HK-2 (cell line): ENCODE measurements at regions not wholly inside any gene's neighbourhood (a gene's known extent, or its start where the extent isn't known, plus 50 kb on each side); places are given as distances from the start of the nearest gene placed in this dataset.
"Not testable (repeated sequence)": the region's sequence is repeated elsewhere in the genome, so short reads cannot be mapped to it uniquely, and the experiment has no call there.

Experiments used
- DNase-seq: peaks from one replicate; pipeline ENCODE4 v3.0.0-alpha.2; 2018; ENCODE audit not compliant: unreplicated experiment

DNA sequence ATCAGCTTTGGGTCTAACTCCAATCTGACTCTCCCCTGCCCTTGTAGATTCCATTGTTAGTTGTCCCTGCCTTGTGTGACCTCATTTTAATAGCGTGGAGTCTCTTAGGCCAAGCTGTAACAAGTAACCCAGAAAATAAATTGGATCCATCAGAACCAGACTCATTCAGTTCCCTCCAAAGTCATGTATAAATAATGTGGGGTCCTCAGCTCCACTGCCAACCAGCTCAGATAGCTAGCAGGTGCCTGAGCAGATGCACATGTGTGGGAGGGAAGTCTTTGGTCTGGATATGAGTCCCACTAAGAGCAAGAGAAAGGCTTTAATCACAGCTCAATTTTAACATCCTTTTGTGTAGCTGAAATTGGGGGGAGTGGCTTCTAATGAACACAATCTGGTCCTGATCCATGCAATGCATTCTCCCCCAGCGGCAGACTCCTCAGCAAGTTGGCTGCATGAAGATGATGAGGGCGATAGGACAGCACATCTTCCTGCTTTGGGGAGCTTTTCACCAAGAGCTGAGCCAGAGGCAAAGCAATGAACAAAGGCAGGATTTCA lies 151.6 kb downstream of the ABCC12 start:
- DNase-seq, result no peak

DNA sequence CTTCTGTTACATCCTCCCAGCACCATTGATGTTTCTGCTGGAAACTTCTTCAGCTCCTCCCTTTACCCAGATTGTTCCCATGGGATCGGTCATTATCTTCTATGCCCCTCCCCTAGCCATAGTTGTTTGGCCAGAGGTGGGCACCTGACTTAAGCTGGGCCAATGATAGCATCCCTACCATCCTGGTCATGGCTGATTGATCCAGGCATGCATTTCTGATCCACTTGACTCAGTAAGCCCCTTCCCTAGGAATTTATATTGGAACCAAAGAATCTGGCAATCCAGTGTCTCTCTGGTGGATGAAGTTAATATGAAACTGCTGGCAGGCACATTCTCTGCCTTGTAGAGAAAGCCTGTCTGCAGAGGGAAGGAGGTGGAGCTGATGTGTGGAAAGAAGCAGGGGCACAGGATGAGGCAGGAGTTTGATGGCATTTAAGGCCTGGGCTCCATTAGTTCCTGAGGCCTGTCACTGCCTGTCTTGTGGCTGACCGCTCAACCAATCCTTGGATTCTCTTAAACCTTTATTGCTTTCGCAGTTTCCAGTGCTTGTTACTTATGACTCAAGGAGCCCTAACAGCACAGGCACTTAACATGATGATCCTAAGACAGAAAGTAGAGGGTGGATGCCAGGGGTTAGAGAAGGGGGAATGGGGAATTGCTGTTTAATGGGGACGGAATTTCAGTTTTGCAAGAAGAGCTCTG lies 152.4 kb downstream of the ABCC12 start:
- DNase-seq, result peak; percentile 84

DNA sequence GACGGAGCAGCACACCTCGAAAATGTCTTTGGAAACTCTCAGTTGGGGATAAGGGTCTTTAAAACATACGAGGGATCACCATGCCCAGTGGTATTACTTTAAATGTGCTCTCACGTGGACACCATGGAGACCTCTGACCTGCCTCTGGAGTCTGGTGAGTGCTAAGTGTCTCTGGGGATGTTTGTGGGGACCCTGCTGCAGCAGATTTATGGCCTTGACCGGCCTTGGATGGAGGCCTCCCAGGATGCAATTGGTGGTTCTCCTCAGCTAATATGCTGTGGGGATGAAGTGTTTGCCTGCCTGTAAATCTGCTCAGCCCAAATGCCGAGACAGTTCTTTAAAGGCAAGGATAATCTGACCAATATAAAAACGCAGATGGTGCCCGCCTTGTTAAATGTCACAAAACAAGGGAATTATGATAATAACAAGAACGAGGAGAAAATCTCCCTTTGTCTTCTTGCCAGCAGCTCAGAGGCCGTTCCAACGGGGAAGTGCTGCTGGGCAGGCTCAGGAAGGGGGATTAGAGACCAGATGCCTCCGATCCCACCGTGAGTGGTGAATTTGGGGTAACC lies 154.4 kb downstream of the ABCC12 start:
- DNase-seq, result no peak

DNA sequence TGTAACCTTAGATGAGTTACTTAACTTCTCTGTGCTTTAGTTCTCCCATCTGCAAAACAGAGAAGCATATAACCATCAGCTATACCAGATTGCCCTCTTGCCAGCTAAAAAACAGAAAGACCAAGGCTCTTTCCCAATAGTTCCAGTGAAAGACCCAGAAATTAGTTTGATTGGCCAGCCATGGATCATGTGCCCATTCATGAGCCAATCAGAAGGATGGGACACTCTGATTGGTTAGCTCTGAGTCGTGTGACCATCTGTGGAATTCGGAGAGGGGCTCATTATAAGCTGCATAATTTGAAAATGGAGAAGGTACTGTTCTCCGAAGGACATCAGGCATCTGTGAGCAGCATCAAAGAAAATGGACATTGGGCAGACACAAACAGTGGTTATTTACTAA lies 155.2 kb downstream of the ABCC12 start:
- no peak for DNase-seq

DNA sequence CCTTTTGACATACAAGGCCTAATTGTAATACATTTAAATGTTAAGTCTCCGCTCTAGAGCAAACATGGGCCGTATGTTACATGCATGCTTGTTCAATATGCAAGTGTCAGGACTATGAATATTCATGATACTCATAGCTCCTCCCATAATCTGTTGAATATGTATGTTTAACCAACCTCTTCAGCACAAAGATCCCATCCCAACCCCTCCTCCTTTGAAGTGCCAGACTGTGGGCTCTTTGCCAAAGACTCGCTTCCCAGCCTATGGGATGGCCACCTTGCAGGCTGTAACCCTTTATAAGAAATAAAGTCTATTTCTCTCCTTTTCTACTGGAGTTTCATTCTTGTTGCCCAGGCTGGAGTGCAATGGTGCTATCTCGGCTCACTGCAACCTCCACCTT lies 156.2 kb downstream of the ABCC12 start:
- DNase-seq, result no peak

DNA sequence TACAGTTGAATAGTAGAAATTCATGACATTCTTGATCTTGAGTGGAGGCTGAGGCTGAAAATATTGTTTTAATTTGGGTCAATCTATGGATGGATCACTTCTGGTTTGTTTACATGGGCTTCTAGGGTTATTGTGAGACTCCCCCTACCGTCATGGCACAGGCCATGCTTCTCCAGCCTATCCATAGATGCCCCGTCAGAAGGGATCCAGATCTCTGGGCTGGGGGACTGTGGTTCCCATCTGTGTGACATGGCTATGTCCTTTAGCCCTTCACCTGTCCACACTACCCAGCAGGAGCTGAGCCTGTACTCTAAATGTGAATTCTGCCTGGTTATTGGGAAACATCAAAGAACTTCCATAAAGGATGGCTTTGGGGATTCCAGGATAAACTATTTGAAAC lies 160.4 kb downstream of the ABCC12 start:
- DNase-seq, result no peak

DNA sequence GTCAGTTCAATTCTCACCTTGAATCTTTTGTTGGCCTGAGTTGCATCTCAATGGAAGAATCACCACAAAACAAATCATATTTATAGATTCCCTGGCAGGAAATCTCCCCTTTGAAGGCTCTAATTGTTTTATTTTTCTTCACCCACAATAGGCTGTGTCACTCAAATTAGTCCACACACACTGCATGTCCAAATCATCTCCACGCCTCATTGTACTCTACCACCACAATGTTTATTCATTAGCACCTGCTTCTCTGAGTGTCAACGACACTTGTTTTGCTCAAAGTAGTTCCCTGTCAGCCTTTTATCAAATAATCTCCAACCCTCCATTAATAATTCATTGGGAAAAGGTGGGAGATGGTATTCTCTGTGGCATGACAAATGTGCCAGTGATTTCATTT lies 164.3 kb downstream of the ABCC12 start:
- no peak for DNase-seq

DNA sequence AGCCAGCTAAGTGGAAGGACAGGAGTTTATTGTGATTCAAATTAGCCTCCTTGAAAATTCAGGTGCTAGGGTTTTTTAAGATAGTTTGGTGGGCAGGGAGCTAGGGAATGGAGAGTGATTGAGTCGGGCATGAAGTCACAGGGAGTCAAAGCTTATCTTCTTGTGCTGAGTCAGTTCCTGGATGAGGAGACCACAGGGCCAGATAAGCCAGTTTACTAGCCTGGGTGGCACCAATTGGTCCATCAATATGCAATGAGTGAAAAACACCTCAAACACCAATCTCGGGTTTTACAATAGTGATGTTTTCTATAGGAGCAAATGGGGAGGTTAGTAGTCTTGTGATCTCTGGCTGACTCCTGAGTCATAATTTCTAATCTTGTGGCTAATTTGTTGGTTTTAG lies 165.1 kb downstream of the ABCC12 start:
- no peak for DNase-seq

DNA sequence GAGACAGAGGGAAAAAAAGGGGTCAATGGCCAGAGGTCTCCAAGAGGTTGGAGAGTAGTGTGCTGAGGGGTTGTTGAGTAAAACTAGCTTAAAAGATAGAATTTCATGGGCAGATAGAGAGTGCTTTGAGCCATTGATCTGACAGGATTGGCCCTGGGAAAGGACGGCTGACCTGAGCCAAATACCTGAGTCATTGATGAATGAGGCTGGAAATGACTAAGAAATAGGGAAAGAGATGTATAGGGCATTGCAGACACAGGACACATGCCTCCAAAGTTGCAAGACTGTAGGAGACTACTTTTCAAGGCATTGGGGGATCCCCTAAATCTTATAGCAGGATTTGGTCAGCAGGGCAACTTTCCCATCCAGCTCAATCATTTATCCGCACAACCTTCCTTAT lies 168.7 kb downstream of the ABCC12 start:
- DNase-seq, result no peak

DNA sequence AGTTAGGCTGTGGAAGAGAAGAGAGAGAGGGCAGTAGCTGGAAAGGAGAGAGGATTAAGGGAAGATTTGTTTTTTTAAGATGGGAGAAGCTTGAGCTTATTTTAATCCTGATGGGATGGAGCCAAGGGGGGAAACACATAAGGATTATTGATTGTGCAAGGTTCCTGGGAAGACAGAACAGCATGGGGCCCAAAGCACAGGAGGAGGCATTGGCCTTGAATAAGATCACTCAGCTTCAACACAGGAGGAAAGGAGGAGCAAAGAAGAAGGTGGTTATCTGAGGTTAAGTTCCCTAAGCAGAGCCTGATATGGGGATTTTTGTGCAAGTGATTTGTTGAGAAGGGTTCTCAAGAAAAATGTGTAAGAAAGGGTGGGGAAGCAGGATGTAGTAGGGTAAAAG lies 169.8 kb downstream of the ABCC12 start:
- no peak for DNase-seq

DNA sequence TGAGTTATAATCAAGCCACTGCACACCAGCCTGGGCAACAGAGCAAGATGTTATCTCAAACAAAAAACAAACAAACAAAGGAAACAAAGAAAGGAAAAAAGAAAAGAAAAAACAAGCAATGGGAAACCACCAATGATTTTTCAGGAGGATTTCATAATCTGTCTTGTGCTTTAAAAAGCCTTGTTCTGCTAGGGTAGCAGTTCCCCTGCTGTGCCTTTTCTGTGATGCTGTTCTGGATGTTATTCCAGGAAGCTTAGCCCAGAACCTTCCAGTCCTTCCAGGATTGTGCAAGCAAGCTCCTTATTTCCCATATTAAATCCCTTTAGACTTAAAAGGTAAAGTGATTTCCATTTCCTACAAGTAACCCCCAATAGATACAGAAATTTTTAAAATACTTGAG lies 171.1 kb downstream of the ABCC12 start:
- no peak for DNase-seq

DNA sequence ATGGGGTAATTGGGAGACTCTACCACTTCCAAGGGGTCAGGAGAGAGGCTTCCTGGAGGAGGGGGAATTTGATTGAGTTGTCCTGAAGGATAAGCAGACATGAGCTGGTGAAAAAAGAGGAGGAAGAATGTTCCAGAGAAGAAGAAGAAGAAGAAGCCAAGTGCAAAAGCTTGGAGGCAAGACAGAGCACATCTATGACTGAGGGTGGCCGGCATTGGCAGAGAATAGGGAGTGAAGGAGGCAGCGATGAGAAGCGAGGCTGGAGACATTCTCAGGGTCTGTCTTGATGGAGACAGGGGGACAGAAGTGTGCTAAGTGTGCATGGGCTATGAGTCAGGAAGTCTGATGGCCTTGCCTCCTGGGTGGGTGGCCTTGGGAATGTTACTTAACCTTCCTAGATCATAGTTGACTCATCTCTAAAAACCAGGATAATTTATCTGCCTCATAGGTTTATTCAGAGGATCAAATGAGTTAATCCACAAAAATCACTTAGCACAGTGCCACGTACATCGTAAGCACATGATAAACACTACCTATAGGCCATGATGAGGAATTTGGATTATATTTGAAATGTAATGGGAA lies 171.7 kb downstream of the ABCC12 start:
- no peak for DNase-seq

DNA sequence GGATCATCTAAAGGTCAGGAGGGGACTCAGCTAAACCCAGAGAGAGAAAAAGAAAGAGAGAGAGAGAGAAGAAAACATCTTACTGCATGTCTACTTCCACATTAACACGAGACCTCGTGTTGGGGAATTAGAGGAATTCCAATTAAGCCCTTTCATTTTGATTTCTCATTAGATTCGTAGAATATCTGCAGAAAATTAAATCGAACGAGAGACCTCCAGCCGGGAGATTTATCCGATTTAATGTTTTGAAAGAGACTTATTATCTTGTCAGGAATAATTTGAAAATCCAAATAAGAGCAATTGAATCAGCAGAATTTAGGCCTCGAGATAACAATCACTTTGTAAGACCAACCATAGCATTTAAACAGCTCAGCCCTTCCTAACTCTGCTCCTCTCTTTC lies 175.6 kb downstream of the ABCC12 start:
- DNase-seq, result no peak

DNA sequence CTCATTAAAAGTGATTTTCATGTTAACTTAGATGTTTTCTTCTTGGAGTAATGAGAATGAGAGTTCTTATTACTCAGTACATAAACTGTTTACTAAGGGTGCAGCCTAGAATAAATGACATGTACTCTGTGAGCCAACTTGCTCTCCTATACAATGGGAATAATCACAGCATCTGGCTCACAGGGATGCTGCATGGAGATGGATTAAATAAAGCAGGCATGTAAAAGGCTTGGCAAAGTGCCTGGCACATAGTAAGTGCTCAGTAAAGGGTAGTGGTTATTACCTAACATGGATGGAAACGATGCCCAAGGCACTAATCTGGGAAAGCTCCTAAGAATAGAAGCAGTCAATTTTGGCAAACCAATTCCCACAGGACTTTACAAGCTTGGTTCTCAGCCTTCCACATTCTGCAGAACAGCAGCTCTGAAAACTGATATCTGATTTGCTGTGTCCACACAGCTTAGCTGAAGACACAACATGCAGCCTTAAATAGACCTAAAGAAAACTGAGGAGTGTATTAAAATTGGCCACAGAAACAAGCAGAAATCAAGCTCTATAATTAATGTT lies 176.1 kb downstream of the ABCC12 start:
- no peak for DNase-seq

DNA sequence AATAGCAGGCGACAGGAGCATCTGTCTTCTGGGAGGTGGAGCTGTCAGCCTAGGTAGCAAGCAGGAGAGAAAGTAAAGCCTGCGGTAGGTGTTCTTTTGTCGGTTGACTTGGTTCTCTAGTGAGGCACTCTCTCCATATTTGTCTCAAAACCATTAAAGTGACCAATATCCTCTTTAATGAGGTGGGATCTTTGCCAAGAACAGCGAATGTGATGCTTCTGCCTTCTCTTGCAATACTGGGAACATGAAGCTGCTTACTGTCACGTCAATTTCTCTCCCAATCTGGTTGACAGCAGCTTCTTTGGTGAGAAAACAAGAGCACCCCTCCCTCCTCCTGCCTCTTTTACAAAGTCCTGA lies 176.7 kb downstream of the ABCC12 start:
- DNase-seq, result no peak

DNA sequence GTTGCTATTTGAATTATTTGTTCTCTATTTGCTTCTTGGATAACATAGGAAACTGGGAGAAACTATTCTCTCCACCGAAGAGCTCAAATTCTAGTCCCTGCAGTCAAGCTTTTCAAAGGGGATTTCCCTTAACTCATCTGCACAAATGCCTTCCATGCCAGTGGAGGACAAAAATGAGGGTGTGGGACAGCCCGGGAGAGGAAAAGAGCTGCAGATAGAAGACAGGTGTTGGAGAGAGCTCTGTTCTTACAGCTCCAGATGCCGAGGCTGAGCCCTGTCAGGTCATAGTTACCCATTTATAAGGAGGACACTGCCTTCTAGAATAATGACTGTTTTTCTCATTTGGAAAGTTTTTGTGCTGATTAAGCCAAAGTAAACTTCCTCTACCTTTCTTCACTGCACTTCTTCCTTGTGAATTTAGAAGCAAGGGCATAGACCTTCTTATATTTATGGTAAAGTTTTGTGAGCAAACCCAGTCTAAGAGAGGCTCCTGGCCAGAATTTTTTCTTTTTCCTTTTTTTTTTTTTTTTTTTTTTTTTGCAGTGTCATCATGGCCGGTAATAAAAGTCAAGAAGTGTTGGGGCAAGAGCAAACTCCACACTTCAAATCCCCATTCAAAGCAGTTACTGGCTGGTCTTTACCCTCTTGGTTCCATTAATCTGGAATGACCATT lies 177.2 kb downstream of the ABCC12 start:
- no peak for DNase-seq

DNA sequence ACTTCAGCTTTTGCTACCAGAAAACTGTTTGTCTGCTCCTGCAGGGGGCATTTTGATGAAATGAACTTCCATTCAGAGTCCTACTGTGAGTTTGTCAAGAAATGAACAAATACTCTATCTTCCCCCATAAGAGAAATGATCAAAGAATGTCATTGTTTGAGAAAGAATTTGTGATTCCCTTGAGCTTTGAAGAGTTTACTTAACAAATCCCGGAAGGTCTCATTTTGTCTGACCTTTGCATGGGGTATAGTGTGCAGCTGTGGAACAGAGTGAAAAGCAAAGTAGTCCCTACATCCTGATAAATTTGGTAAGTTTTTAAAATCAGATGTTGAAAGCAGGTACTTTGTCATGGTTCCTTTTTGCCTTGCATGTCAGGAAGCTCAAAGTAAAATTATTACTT lies 178.0 kb downstream of the ABCC12 start:
- no peak for DNase-seq

DNA sequence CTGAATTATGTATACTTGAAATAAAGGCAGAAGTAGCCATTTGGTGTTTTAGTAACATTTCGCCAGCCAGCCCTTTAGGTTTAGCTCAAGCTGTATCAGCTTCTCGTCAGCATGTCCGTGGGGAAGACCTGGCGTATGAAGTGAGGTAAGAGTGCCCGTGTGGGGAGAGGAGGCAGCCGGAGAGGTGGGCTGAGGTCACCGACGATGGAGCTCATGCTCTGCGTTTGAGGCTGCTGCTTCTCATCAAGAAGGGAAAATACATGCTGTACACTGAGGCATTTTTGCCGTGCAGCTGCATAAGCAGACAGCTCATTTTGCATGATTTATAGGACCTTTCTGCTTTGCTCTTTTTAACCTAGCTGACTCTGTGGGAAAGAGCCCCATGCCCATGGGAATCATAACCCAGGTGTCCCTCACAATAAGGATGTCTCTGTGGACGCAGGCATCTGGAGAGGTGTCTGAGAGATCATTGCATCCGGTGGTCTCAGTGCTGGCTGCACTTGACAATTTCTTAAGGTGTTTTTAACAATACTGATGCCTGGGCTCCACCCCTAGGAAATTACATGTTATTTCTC lies 179.1 kb downstream of the ABCC12 start:
- no peak for DNase-seq

DNA sequence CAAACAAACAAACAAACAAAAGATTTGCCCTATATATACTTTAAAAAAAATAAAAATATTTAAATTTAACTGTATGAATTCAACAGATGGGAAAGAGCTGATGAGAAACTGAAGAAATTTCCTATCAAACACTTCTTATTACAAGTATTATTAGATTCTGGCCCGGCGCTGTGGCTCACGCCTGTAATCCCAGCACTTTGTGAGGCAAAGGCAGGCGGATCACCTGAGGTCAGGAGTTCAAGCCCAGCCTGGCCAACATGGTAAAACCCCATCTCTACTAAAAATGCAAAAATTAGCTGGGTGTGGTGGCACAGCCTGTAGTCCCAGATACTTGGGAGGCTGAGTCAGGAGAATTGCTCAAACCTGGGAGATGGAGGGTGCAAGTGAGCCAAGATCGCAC lies 180.8 kb downstream of the ABCC12 start:
- not testable (repeated sequence) for DNase-seq

DNA sequence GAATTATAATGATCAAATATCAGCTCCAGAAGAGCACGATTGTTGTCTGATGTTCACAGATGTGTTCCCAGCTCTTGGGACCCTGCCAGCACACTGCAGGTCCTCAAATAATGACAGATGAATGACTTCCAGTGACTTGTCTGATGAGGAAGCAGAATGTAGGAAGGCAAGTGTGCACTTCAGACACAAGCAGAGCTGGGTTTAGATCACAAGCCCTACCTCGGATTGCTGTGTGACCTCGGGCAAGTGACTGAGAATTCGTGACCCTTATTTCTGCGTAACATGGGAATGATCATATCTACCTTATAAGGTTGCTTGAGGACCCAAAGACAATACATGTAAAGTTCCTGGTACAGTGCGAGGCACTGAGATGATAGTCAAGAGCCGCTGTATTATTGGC lies 182.2 kb downstream of the ABCC12 start:
- DNase-seq, result no peak

DNA sequence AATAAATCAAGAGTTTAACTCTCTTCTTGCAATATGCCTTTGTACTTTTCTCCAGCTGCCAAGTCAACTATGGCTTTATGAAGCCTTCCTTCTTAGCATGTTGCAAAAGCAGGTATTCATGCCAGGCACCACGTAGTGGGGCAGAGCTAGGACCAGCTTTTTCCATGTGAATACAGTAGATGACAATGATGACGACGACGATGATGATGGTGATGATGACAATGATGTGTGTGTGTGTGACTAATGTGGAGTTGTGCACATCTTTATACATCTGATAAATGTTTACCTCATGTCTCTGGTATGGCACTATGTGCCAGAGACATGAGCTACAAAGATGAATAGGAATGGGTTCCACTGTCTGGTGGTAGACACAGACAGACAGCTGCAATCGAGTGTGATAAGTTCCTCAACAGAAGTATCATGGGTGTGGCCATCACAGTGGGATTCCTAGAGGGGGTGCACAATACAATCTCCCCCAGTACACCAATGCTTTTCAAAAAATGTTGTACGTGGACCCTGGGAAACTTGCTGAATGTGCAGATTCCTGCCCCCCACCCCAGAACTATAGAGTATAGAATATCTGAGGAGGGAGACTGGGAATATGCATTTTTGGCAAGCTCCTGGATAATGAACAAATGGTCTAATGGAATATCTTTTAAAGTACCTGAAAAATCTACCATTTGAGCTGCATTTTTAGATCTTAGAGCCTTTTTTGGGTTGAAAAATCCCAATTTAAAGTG lies 183.4 kb downstream of the ABCC12 start:
- DNase-seq, result no peak

DNA sequence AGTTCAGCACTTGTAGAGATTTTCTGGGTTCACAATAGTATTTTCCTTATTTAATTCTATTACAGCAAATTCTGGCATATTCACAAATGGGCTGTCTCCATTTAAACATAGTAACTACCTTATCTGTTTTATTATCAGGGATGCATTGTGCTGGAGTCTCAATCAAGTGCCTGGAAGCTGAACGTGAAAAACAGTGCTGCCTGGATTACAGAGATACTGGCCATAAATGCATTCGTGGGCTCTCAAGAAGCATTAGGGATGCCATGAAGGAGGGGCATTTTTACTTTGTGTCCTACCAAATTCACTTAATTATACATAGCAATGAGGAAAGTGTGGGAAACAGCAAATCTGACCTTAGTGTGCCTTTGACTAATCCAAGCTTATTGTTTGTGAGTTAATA lies 184.6 kb downstream of the ABCC12 start:
- DNase-seq, result no peak
